GM19468 (cell line): ENCODE measurements at regions not wholly inside any gene's neighbourhood (a gene's known extent, or its start where the extent isn't known, plus 50 kb on each side); places are given as distances from the start of the nearest gene placed in this dataset.
A peak's percentile ranks its signal among the peaks of the same experiment; 100 is the strongest.
"Not testable (repeated sequence)": the region's sequence is repeated elsewhere in the genome, so short reads cannot be mapped to it uniquely, and the experiment has no call there.

Experiments used
- ATAC-seq: cut with Tn5 transposase; IDR thresholded peaks from one replicate; pipeline ENCODE4 v1.9.1; 2021; ENCODE audit warnings: mild to moderate bottlenecking, moderate library complexity, moderate number of reproducible peaks; ENCODE audit not compliant: unreplicated experiment; ENCODE audit errors: extremely low read depth

GRCh38 chr13:76009267-76009890, 373.2 kb downstream of the LMO7 start:
- peak; percentile 42 for ATAC-seq

GRCh38 chr13:76004416-76004815, 368.3 kb downstream of the LMO7 start:
- ATAC-seq: no peak

GRCh38 chr13:76000131-76000530, 364.0 kb downstream of the LMO7 start:
- no peak for ATAC-seq

- ATAC-seq: no peak
Observed at GRCh38 chr13:75996582-75996981, 360.5 kb downstream of the LMO7 start.

- no peak for ATAC-seq
Observed at GRCh38 chr13:75995966-75996365, 359.8 kb downstream of the LMO7 start.

- no peak for ATAC-seq
Observed at GRCh38 chr13:75993823-75994222, 357.7 kb downstream of the LMO7 start.

DNA sequence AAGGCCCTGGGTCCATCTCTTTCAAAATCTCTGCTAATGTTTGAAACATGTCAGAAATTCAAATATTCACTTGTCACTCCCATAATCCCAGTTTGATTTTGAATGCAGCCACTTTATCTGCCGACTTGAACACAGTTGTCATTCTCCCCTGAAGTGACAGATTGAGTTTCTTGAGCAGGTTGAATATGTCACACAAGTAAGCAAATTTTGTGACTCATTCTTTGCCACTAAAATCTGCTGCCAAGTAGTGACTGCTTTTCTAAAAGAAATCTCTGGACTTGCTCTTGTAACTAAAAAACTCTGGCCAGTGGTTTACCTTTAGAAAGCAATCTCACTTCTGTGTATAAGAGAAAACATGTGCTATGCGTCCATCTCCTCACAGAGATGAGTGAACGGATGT, 357.1 kb downstream of the LMO7 start:
- ATAC-seq: no peak

GRCh38 chr13:75986818-75987217, 350.7 kb downstream of the LMO7 start:
- peak; percentile 99 for ATAC-seq

DNA sequence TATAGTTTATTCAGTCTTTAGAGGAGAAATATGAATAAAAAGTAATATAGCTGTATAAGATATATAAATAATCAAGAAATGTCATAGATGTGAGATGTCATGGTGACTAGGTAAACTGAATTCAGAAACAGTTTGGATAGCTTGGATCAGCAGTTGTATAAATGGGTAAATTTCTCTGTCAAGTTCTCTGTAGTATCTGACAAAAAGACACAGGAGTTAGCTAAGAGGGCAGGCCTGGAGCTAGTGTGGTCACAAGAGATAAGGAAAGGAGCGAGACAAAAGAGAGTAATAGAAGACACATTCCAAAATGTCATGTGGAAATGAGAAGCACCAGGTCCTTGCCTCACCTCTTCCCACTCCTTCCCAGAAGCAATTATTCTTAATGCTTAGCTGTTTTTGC, 349.0 kb downstream of the LMO7 start:
- ATAC-seq: no peak

GRCh38 chr13:75978818-75979217, 342.7 kb downstream of the LMO7 start:
- ATAC-seq: no peak

GRCh38 chr13:75968103-75968838, 332.1 kb downstream of the LMO7 start:
- no peak for ATAC-seq

- ATAC-seq: no peak
Observed at GRCh38 chr13:75963302-75963701, 327.2 kb downstream of the LMO7 start.

GRCh38 chr13:75961911-75962310, 325.8 kb downstream of the LMO7 start:
- no peak for ATAC-seq

DNA sequence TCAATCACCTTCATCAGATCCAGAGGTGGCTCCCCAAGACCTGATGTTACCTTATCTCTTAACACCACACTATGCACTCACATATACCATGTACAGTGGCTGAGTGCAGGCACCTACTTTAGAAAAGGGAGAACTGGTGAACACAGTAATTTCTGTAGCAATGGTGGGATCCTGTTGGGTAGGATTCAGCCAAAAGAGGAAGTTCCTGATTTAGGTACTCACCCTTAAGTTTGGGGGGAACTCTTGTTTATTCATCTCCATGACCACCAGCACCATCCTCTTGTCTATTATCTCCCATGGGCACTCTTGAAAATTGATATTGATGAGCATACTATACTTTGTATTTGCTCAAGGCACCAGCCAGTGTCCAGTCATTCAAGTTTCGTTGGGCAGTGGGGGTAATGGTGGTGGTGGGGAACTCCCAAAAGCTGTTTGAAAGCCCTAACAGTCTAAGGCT, 324.4 kb downstream of the LMO7 start:
- peak; percentile 93 for ATAC-seq

- ATAC-seq: no peak
Observed at GRCh38 chr13:75959861-75960481, 323.8 kb downstream of the LMO7 start.

DNA sequence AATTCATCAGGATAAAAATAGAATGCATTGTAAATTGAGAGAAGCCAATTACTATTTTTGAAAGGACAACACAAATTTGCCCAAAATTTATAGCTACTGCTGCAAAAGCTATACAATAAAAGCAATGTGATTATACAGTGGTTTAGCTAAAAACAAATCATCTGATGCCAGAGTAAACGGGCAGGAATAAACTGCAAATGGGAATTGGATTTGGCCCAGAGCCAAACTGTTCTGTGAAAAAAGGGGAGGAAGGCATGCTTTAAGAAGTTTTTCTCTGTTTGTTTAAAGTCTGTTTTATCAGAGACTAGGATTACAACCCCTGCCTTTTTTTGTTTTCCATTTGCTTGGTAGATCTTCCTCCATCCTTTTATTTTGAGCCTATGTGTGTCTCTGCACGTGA, 317.5 kb downstream of the LMO7 start:
- ATAC-seq: not testable (repeated sequence)

GRCh38 chr13:75947448-75947847, 311.3 kb downstream of the LMO7 start:
- no peak for ATAC-seq

DNA sequence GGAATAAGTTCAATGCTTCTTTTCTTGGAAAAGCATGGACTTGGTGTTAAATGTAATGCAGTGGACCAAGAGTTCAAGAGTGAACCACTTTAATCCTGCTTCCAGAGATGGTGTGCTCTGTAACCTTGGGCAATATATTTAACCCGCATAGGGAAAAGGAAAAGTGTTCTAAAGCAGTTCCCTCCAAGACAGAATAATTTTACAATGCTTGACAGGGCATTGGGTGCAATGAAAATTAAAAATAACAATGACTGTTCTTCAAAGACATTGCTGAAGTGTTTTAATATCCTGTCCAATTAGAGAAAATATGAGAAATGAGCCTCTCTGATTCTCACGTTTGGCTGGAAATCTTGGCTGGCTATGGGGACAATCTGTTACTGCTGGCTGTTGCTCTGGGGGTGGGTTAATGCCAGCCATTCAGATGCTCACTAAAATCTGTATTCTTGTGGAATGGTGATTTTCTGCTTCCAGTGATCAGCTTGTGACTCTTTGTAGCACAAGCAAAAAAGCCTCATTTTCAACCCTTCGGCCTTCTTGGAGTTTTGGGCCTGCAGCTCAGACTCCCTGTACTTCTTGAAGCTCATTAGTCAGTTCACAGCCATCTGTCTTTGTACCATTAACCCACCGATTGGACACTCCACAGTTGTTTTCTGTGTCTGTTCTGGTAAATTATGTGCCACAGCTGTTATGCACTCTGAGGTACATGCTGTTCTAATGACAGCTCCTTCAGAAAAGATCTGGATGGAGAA, 310.6 kb downstream of the LMO7 start:
- no peak for ATAC-seq

DNA sequence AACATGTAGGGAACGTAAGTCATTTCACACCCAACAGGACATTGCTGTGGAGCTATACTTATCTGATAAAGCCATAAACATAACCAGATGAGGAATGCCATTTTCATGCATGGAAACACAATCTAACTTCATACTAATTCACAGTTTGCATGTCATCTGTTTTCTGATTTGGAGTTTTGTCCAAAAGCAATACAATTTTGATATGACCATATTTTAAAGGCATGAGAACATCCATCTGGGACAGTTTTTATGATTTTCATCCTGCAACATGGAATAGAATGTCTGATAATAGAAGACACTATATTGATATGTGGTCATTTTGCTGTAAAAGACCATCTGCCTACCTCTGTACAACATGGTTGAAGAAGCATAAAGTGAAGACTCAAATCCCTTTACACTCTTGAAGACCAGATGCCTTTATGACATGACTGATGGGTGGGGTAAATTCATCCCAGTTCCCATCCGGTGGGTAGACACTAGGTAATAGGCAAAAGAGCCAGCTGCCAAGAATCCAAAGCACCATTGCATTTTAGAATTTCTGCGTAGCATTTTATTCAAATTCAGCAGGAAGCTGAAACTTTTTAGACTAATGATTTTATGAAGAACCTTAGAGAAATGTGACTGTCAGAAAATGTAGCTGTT, 309.8 kb downstream of the LMO7 start:
- no peak for ATAC-seq

DNA sequence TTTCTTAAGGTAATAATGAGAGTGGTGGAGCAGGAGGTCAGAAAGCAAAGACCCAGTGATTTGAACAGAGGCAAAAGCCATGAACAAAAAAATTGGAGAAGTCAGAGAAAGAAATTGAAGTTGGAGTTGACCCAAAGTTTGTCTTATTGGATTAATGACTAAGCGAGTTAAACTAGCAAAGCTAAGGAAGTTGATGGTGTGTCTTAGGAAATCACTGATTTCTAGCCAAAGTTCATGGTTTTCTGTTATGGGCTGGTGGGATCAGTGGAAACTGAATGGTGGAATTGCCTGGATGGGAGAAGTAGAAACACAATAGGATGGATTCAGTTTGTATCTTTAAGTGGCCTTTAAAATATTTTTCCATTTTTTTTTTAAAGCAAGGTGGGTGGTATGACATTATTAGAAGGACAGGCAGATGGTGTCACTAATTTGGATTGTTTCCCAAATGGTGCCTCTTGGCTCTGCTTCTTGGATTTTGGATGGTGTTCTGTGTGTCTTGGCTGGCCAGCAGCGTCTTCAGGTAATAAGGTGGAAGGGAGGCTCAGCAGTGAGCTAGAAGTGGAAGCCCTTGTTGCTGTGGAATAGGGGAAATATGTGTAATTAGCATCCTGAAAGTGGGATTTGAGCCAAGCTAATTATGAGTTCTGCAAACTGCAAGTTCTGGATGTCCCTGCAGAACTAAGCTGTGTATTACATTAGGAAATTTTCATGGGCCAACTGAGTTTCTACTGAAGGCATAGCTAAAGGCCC, 302.9 kb downstream of the LMO7 start:
- no peak for ATAC-seq
